H9 (cell line): ENCODE measurements at regions not wholly inside any gene's neighbourhood (a gene's known extent, or its start where the extent isn't known, plus 50 kb on each side); places are given as distances from the start of the nearest gene placed in this dataset.

Experiments used
- DNase-seq: peaks from one replicate; pipeline ENCODE4 v3.0.0-alpha.2; 2017
- H2AFZ ChIP-seq: one replicate; pipeline ENCODE4 v1.6.1; 2013; ENCODE audit warnings: mild to moderate bottlenecking, low read length, control low read depth, moderate library complexity
- H2AK5ac ChIP-seq: 2 replicates; pipeline ENCODE4 v1.6.1; 2013; ENCODE audit warnings: low read length, control low read depth, mixed read lengths; ENCODE audit not compliant: insufficient read length
- H2BK120ac ChIP-seq: one replicate; pipeline ENCODE4 v1.6.1; 2013; ENCODE audit warnings: low read depth, mild to moderate bottlenecking, low read length, control low read depth, inconsistent platforms; ENCODE audit not compliant: poor library complexity, severe bottlenecking
- H2BK12ac ChIP-seq: 2 replicates; pipeline ENCODE4 v1.6.1; 2013; ENCODE audit warnings: low read length, control low read depth, mixed read lengths, low read depth; ENCODE audit not compliant: insufficient read length
- H2BK15ac ChIP-seq: 2 replicates; pipeline ENCODE4 v1.6.1; 2013; ENCODE audit warnings: low read depth, low read length, control low read depth
- H2BK20ac ChIP-seq: one replicate; pipeline ENCODE4 v1.6.1; 2013; ENCODE audit warnings: low read depth, mild to moderate bottlenecking, low read length, control low read depth, inconsistent platforms; ENCODE audit not compliant: poor library complexity, severe bottlenecking
- H2BK5ac ChIP-seq: 2 replicates; pipeline ENCODE4 v1.6.1; 2013; ENCODE audit warnings: low read length, control low read depth, mixed read lengths; ENCODE audit not compliant: insufficient read length
- H3K14ac ChIP-seq: 2 replicates; pipeline ENCODE4 v1.6.1; 2013; ENCODE audit warnings: low read length, control low read depth; ENCODE audit not compliant: insufficient read depth
- H3K18ac ChIP-seq: 2 replicates; pipeline ENCODE4 v1.6.1; 2013; ENCODE audit warnings: low read depth, mild to moderate bottlenecking, mixed read lengths, low read length, control low read depth; ENCODE audit not compliant: insufficient read length
- H3K23ac ChIP-seq: 2 replicates; pipeline ENCODE4 v1.6.1; 2013; ENCODE audit warnings: low read length, control low read depth, mixed read lengths, low read depth; ENCODE audit not compliant: insufficient read length
- H3K23me2 ChIP-seq: 2 replicates; pipeline ENCODE4 v1.6.1; 2013; ENCODE audit warnings: low read depth, mild to moderate bottlenecking, mixed read lengths, low read length, control low read depth; ENCODE audit not compliant: insufficient read length, poor library complexity, severe bottlenecking
- H3K27ac ChIP-seq: 2 replicates; pipeline ENCODE4 v1.5.1; 2013; ENCODE audit warnings: low read length, control low read depth, mixed read lengths, low read depth; ENCODE audit not compliant: insufficient read length
- H3K27me3 ChIP-seq: 2 replicates; pipeline ENCODE4 v1.6.1; 2013; ENCODE audit warnings: low read length, control low read depth, inconsistent platforms; ENCODE audit not compliant: insufficient read depth
- H3K4ac ChIP-seq: 2 replicates; pipeline ENCODE4 v1.6.1; 2013; ENCODE audit warnings: low read depth, mild to moderate bottlenecking, control low read depth, inconsistent platforms, low read length, moderate library complexity
- H3K4me1 ChIP-seq: 2 replicates; pipeline ENCODE4 v1.6.1; 2013; ENCODE audit warnings: low read length, control low read depth, inconsistent platforms; ENCODE audit not compliant: insufficient read depth
- H3K4me2 ChIP-seq: 2 replicates; pipeline ENCODE4 v1.6.1; 2013; ENCODE audit warnings: low read length, control low read depth, mixed read lengths; ENCODE audit not compliant: insufficient read length, insufficient read depth
- H3K56ac ChIP-seq: 2 replicates; pipeline ENCODE4 v1.6.1; 2013; ENCODE audit warnings: low read depth, mild to moderate bottlenecking, mixed read lengths, low read length, control low read depth; ENCODE audit not compliant: insufficient read length
- H3K79me1 ChIP-seq: 2 replicates; pipeline ENCODE4 v1.6.1; 2013; ENCODE audit warnings: low read depth, mild to moderate bottlenecking, moderate library complexity, low read length, control low read depth, inconsistent platforms; ENCODE audit not compliant: insufficient read depth, poor library complexity, severe bottlenecking
- H3K79me2 ChIP-seq: 2 replicates; pipeline ENCODE4 v1.6.1; 2013; ENCODE audit warnings: low read length, control low read depth, inconsistent platforms; ENCODE audit not compliant: insufficient read depth
- H3K9ac ChIP-seq: 2 replicates; pipeline ENCODE4 v1.6.1; 2013; ENCODE audit warnings: low read length, control low read depth, mixed read lengths; ENCODE audit not compliant: insufficient read length; ENCODE audit errors: extremely low read depth
- H3K9me3 ChIP-seq: one replicate; pipeline ENCODE4 v1.6.1; 2013; ENCODE audit warnings: low read depth, low read length, inconsistent platforms; ENCODE audit not compliant: control insufficient read depth
- H3T11ph ChIP-seq: one replicate; pipeline ENCODE4 v1.6.1; 2013; ENCODE audit warnings: mild to moderate bottlenecking, low read length, control low read depth, inconsistent platforms
- H4K20me1 ChIP-seq: one replicate; pipeline ENCODE4 v1.6.1; 2013; ENCODE audit not compliant: control insufficient read depth, insufficient read length, insufficient read depth
- H4K5ac ChIP-seq: 2 replicates; pipeline ENCODE4 v1.6.1; 2013; ENCODE audit warnings: low read depth, mild to moderate bottlenecking, mixed read lengths, low read length, control low read depth; ENCODE audit not compliant: insufficient read length
- H4K8ac ChIP-seq: replicated peaks from 2 replicates; pipeline ENCODE4 v1.6.1; 2013; ENCODE audit warnings: low read length, control low read depth, mixed read lengths, low read depth; ENCODE audit not compliant: insufficient read length
- H4K91ac ChIP-seq: 2 replicates; pipeline ENCODE4 v1.6.1; 2013; ENCODE audit warnings: low read depth, mild to moderate bottlenecking, moderate library complexity, mixed read lengths, low read length, control low read depth; ENCODE audit not compliant: insufficient read length
- H3K27ac Mint-ChIP-seq, 3 experiments: 2 replicates in 2 of 3; 3 replicates in 1 of 3; pipeline ENCODE4 v1.8.0; 2020 to 2021; ENCODE audit warnings: mixed read lengths in 3 of 3, mild to moderate bottlenecking in 1 of 3, moderate library complexity in 1 of 3
- H3K27me3 Mint-ChIP-seq: 2 replicates; pipeline ENCODE4 v1.8.0; 2021; ENCODE audit warnings: low read depth, mild to moderate bottlenecking, moderate library complexity, mixed read lengths
- H3K36me3 Mint-ChIP-seq, 3 experiments: 2 replicates in 2 of 3; 3 replicates in 1 of 3; pipeline ENCODE4 v1.8.0; 2020 to 2021; ENCODE audit warnings: low read depth in 3 of 3, mixed read lengths in 3 of 3; ENCODE audit not compliant: insufficient read depth in 1 of 3
- H3K4me1 Mint-ChIP-seq, 2 experiments: 2 replicates each; pipeline ENCODE4 v1.8.0; 2020; ENCODE audit warnings: mixed read lengths in 2 of 2
- H3K4me3 Mint-ChIP-seq, 2 experiments: 2 replicates in 1 of 2; 3 replicates in 1 of 2; pipeline ENCODE4 v1.8.0; 2020 to 2021; ENCODE audit warnings: mild to moderate bottlenecking in 2 of 2, mixed read lengths in 2 of 2, moderate library complexity in 1 of 2
- H3K9me3 Mint-ChIP-seq, 2 experiments: 2 replicates in 1 of 2; 3 replicates in 1 of 2; pipeline ENCODE4 v1.8.0; 2020; ENCODE audit warnings: mild to moderate bottlenecking in 2 of 2, mixed read lengths in 2 of 2, moderate library complexity in 1 of 2
- whole genome bisulfite sequencing: extraction: QIAGEN DNeasy Blood & Tissue Kit; methylation state at CpG from one replicate; pipeline ENCODE4 v1.1.7; 2013; ENCODE audit warnings: missing lambda C conversion rate, low lambda C conversion rate, mixed read lengths; ENCODE audit not compliant: insufficient read length; ENCODE audit errors: extremely low coverage; 5-methylcytosine and 5-hydroxymethylcytosine counted together
- TF ChIP-seq, protein P1 (sequence below): fragments of 200-600 bp; sonication (generic); conservative IDR thresholded peaks from 3 replicates; pipeline ENCODE4 v1.8.0; 2021; ENCODE audit warnings: antibody characterized with exemption, mild to moderate bottlenecking

DNA sequence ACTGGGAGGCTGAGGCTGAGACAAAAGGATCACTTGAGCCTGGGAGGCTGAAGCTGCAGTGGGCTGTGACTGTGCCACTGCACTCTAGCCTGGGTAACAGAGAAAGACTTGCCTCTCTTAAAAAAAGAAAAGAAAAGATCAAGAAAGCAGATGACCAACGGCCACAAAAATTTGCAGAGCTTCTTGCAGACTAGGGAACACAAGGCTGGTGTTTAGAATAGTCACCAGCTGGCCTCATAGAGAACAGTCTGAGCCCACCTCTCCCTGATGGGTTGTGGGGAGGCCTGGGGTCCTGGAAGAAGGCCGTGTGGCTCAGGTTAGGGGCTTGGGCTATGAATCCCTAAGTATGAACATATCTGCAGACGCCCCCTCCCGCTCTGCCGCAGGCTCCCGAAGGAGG, 73.7 kb upstream of the MED9 start:
- Histone ChIP-seq H4K91ac (no peak overlapping the region), H3K79me2 (no peaks in the 10 kb centered on the region), H2BK12ac (no peak overlapping the region), H3K23ac (no peak overlapping the region), H4K8ac (no peak overlapping the region), H2AK5ac (no peak overlapping the region), H3K23me2 (no peaks in the 10 kb centered on the region), H3T11ph (no peak overlapping the region), H3K4me2 (no peak overlapping the region), H3K56ac (no peak overlapping the region), H4K5ac (no peak overlapping the region), H3K4ac (no peak overlapping the region), H2BK120ac (no peak overlapping the region), H4K20me1 (peaks cover 2% of the 10 kb centered on the region), H2AFZ (no peak overlapping the region), H3K79me1 (no peaks in the 10 kb centered on the region), H3K14ac (no peak overlapping the region; the same call in 1 of the 2 replicates), H2BK5ac (no peak overlapping the region), H3K9ac (no peak overlapping the region), H3K27me3 (no peaks in the 10 kb centered on the region), H3K18ac (no peak overlapping the region), H3K9me3 (no peaks in the 10 kb centered on the region), H3K27ac (no peak overlapping the region), H2BK20ac (no peak overlapping the region), H2BK15ac (no peak overlapping the region), H3K4me1 (no peaks in the 10 kb centered on the region)
- Mint-ChIP-seq H3K4me3 (no peak overlapping the region), H3K27me3 (peaks cover 12% of the 10 kb centered on the region), H3K36me3 (no peaks in the 10 kb centered on the region), H3K9me3 (no peaks in the 10 kb centered on the region), H3K4me1 (peaks cover 3 to 5% of the 10 kb centered on the region in 2 experiments; a peak in 1 of 4 replicates), H3K27ac (no peak overlapping the region)
- DNase-seq, result no peak
- WGBS, result no CpG with 5 or more reads among the region's 6 CpGs
- TF ChIP-seq, protein P1, sequence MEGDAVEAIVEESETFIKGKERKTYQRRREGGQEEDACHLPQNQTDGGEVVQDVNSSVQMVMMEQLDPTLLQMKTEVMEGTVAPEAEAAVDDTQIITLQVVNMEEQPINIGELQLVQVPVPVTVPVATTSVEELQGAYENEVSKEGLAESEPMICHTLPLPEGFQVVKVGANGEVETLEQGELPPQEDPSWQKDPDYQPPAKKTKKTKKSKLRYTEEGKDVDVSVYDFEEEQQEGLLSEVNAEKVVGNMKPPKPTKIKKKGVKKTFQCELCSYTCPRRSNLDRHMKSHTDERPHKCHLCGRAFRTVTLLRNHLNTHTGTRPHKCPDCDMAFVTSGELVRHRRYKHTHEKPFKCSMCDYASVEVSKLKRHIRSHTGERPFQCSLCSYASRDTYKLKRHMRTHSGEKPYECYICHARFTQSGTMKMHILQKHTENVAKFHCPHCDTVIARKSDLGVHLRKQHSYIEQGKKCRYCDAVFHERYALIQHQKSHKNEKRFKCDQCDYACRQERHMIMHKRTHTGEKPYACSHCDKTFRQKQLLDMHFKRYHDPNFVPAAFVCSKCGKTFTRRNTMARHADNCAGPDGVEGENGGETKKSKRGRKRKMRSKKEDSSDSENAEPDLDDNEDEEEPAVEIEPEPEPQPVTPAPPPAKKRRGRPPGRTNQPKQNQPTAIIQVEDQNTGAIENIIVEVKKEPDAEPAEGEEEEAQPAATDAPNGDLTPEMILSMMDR, result no peak
